HFFc6 (cell line): ENCODE measurements at regions not wholly inside any gene's neighbourhood (a gene's known extent, or its start where the extent isn't known, plus 50 kb on each side); places are given as distances from the start of the nearest gene placed in this dataset.

Experiments
- DNase-seq: peaks from one replicate; pipeline ENCODE4 v3.0.0-alpha.2; 2018
- H3K27ac Mint-ChIP-seq: 2 replicates; pipeline ENCODE4 v1.8.0; 2020; ENCODE audit warnings: mild to moderate bottlenecking, mixed read lengths
- H3K27me3 Mint-ChIP-seq: 2 replicates; pipeline ENCODE4 v1.8.0; 2021; ENCODE audit warnings: mild to moderate bottlenecking, moderate library complexity, mixed read lengths; ENCODE audit not compliant: insufficient read depth
- H3K36me3 Mint-ChIP-seq: 2 replicates; pipeline ENCODE4 v1.8.0; 2021; ENCODE audit warnings: low read depth, mixed read lengths
- H3K4me1 Mint-ChIP-seq: 2 replicates; pipeline ENCODE4 v1.8.0; 2020; ENCODE audit warnings: low read depth, mixed read lengths
- H3K4me3 Mint-ChIP-seq: 2 replicates; pipeline ENCODE4 v1.8.0; 2020; ENCODE audit warnings: mild to moderate bottlenecking, moderate library complexity, mixed read lengths
- H3K9me3 Mint-ChIP-seq: 2 replicates; pipeline ENCODE4 v1.8.0; 2020; ENCODE audit warnings: mild to moderate bottlenecking, mixed read lengths
- TF ChIP-seq, protein P1 (sequence below): fragments of 200-600 bp; sonication (generic); IDR thresholded peaks from 2 replicates; pipeline ENCODE4 v1.5.0; 2021; ENCODE audit warnings: antibody characterized with exemption, mild to moderate bottlenecking

DNA sequence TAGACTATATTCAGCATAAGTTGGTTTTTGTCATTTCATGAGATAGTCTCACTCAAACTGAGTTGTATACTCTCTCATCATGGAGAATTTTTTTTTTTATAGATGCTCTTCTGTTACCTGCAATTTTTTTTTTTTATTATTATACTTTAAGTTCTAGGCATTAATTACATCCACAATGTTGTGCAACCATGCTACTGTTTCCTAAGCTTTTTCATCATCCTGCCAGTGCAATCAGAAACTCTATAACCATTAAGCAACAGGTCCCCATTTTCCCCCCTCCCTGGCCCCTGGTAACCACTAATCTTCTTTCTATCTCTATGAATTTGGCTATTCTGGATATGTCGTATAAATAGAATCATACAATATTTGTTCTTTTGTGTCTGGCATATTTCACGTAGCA is 321.6 kb downstream of the STIM2 start:
- DNase-seq = no peak
- Mint-ChIP-seq H3K9me3 (no peaks in the 10 kb centered on the region), H3K27me3 (no peaks in the 10 kb centered on the region; the same call in 1 of the 2 replicates), H3K27ac (no peak overlapping the region), H3K36me3 (no peaks in the 10 kb centered on the region), H3K4me3 (no peak overlapping the region), H3K4me1 (no peaks in the 10 kb centered on the region)
- TF ChIP-seq, protein P1, sequence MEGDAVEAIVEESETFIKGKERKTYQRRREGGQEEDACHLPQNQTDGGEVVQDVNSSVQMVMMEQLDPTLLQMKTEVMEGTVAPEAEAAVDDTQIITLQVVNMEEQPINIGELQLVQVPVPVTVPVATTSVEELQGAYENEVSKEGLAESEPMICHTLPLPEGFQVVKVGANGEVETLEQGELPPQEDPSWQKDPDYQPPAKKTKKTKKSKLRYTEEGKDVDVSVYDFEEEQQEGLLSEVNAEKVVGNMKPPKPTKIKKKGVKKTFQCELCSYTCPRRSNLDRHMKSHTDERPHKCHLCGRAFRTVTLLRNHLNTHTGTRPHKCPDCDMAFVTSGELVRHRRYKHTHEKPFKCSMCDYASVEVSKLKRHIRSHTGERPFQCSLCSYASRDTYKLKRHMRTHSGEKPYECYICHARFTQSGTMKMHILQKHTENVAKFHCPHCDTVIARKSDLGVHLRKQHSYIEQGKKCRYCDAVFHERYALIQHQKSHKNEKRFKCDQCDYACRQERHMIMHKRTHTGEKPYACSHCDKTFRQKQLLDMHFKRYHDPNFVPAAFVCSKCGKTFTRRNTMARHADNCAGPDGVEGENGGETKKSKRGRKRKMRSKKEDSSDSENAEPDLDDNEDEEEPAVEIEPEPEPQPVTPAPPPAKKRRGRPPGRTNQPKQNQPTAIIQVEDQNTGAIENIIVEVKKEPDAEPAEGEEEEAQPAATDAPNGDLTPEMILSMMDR = no peak

DNA sequence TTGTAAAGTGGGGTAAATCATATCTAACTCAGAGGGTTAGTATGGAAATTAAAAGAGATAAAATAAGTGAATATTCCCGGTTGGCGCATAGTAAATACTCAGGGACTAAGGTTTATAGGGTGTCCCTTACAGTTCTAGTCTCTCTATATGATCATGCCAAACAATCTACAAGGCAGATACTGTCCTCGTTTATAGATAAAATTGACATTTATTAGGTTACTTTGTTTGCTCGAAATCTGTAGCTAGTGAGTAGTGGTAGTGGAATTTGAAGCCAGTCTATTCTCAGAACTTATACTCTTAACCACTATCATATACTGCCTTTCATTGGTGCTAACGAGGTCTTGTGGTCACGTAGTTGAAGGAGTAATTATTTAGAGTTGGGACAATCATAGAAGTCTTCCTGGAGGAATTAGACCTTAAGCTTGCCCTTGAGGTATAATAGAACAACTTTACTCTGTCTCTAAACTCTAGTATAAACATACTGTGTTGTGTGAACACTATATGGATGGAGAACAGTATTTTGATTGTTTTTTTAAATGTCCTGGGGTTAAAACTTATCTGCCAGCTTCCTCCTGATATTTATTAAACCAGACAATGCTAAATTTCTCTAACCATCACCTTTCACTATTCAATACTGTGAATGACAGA is 324.0 kb downstream of the STIM2 start:
- TF ChIP-seq, protein P1 = no peak
- Mint-ChIP-seq H3K27ac (no peak overlapping the region), H3K9me3 (peaks cover 2% of the 10 kb centered on the region; the same call in 1 of the 2 replicates), H3K4me3 (no peak overlapping the region), H3K27me3 (peaks cover under 1% of the 10 kb centered on the region), H3K36me3 (no peaks in the 10 kb centered on the region), H3K4me1 (no peaks in the 10 kb centered on the region)
- DNase-seq = no peak

DNA sequence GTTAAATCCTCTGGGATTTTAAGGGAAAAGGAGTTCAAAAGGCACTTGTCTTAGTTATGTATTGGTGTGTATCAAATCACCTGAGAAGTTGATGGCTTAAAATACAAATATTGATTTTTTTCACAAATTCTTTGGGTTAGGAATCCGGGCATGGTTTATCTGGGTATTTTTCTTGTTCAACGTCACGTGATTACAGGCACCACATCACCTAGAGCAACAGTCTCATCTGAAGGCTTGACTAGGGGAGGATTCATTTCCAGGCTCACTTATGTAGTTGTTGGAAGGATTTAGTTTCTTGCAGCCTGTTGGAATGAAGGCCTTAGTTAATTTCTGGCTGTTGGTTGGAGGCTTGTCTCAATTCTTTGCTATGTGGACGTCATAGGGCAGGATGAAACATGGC is 326.1 kb downstream of the STIM2 start:
- H3K4me3 Mint-ChIP-seq = no peak overlapping the region
- peaks cover 2% of the 10 kb centered on the region for H3K27me3 Mint-ChIP-seq
- TF ChIP-seq, protein P1 = no peak
- no peaks in the 10 kb centered on the region for H3K4me1 Mint-ChIP-seq
- peaks cover 14% of the 10 kb centered on the region; the same call in 1 of the 2 replicates for H3K9me3 Mint-ChIP-seq
- DNase-seq = no peak
- no peak overlapping the region for H3K27ac Mint-ChIP-seq
- H3K36me3 Mint-ChIP-seq = no peaks in the 10 kb centered on the region

DNA sequence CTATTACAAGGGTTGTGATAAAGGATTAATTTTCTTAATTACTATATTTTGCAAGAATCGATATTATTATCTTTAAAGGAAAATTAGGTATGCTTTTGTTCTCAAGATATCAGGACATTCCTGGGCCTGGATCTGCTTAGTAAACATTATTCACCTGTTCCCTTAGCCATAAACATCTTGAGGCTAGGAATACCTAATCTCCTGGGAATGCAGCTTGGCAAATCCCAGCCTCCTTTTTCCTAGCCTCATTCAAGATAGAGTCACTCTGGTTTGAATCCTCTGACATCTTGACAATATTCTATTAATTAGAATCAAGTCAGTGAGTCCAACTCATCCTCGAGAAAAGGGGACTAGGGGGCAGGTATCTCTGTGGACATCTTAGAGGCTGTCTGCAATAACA is 327.1 kb downstream of the STIM2 start:
- Mint-ChIP-seq H3K36me3 (no peaks in the 10 kb centered on the region), H3K9me3 (peaks cover 14% of the 10 kb centered on the region; the same call in 1 of the 2 replicates), H3K27me3 (peaks cover 3% of the 10 kb centered on the region), H3K4me3 (no peak overlapping the region), H3K4me1 (no peaks in the 10 kb centered on the region), H3K27ac (no peak overlapping the region)
- DNase-seq = no peak
- TF ChIP-seq, protein P1 = no peak

DNA sequence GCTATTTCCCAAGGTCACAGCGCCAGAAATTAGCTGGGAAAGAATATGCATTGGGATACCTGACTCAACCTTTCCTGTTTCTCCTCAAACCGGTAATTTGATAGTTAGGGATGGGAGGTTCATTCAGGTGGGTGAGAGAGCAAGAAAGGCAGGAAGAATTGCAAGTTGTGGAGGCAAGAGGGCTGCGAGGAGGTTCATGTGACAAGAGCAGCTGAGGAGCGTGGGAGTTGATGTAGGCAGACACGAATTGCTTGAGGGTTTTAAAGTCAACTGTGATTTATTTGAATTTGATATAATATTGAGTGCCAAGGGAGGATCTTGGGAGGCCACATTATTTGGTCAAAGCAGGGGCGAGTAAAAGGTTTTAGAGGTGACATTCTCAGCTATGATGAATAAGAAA is 329.0 kb downstream of the STIM2 start:
- H3K4me3 Mint-ChIP-seq = no peak overlapping the region
- no peak overlapping the region for H3K27ac Mint-ChIP-seq
- H3K36me3 Mint-ChIP-seq = no peaks in the 10 kb centered on the region
- peaks cover 3% of the 10 kb centered on the region for H3K27me3 Mint-ChIP-seq
- H3K4me1 Mint-ChIP-seq = no peaks in the 10 kb centered on the region
- peaks cover 18% of the 10 kb centered on the region; the same call in 1 of the 2 replicates for H3K9me3 Mint-ChIP-seq
- TF ChIP-seq, protein P1 = no peak
- no peak for DNase-seq
